ENCODE measurements at regions not wholly inside any gene's neighbourhood (a gene's known extent, or its start where the extent isn't known, plus 50 kb on each side); places are given as distances from the start of the nearest gene placed in this dataset.

DNA sequence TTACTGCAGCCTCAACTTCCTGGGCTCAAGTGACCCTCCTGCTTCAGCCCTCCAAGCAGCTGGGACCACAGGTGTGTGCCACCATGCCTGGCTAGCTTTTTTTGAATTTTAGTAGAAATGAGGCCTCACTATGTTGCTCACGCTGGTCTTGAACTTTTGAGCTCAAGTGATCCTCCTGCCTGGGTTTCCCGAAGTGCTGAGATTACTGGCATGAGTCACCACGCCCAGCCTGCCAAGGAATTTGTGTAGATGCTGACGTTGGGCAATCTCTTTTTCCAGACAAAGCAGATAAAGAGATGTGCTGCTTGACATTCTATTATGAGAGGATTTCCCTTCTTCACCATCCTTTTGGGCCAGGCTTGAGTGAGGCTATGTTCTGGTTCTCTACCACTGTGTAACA lies 254.5 kb upstream of the RPS6KA3 start:
- no peak for DNase-seq (ENCODE audit: low spot score)

DNA sequence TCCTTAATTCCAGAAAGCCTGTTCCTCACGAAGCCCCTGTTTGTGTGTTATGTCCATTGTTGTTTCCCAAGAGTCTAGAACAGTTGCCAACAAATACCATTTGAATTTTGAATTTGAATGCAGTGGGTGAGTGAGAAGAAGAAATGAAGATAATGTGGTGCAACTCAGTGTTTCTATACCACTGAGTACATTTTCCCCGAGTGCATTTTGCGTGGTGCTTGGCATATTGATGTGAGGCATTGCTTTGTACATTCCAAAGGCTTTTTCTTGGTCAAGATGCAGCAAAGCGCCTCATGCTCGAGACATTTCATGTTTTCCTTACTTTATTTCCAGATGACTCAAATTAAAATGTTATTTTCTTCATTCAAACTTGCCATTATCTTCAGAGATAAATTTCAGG lies 253.1 kb upstream of the RPS6KA3 start:
- DNase-seq (ENCODE audit: low spot score): no peak

DNA sequence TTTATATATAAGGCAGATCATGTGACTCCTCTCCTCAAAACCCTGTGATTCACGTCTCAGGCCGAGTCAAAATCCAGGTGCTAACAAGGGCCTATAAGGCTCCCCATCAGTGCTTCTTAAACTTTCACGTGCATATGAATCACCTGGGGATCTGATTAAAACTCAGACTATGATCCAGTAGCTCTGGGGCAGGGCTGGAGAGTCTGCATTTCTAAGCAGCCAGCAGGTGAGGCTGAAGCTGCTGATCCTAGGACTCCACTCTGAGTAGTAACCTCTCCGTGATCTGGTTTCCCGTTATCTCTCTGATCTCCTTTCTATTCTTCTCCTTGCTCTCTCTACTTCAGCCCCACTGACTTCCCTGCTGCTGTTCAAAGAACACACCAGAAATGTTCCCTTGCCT lies 252.4 kb upstream of the RPS6KA3 start:
- DNase-seq (ENCODE audit: low spot score): no peak

DNA sequence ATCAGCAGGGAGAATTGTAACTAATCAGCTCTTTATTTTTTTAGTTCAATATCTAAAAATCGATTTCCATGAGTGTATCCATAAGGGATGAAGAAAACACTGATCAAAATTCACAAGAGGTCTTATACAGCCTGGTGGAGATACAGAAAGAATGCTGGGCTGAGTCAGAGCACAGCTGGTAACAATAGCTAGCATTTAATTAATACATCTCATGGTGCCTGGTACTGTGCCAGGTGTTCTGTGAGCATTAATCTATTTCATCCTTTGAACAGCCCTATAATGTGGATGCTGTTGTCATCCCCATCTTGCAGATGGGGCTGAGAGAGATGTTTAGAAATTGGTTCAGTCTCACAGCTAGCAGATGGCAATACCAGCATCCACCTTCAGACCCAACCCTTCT lies 250.9 kb upstream of the RPS6KA3 start:
- DNase-seq (ENCODE audit: low spot score): no peak

DNA sequence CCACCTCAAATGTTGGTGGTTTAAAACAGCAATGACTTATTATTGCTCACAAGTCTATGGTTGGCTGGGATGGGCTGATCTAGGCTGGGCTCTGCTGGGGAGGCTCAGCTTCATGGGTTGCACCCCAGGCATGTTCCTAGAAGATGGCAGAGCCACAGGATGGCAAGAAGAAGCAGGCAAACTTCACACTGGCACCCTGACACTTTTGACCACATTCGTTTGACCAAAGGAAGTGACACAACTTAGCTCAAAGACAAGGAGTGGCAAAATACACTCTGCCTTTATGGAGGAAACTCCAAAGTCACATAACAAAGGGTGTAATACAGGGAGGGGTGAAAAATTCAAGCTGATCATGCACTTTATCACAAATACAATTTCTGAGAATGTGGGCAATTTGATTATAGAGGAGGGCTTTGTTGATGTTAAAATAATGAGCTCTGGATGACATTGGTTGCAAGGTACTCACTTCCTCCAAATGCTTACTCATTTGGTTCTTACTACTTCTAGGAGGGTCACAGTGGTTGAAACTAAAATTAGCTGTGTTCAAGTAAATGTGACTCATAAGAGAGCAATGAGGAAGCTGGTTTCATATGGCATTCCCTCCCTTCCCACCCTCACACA lies 249.2 kb upstream of the RPS6KA3 start:
- DNase-seq (ENCODE audit: low spot score): no peak

DNA sequence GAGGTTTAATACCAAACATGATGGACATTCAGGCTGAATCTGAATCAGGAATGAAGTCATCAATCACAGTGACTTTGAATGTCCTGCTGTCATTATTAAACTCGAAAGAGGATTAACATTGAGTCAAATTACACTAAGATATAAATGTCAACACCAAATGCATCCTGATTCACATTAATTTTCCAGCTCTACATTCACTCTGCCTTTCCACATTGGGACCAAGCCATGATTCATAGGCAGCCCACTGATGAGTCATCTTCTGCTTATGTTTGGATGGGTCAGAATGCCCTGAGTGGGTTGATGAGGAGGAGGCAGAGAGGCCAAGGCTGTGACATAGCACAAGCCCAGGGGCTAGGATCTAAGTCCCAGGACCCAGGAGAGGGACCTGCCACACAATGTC lies 247.6 kb upstream of the RPS6KA3 start:
- DNase-seq (ENCODE audit: low spot score): no peak

DNA sequence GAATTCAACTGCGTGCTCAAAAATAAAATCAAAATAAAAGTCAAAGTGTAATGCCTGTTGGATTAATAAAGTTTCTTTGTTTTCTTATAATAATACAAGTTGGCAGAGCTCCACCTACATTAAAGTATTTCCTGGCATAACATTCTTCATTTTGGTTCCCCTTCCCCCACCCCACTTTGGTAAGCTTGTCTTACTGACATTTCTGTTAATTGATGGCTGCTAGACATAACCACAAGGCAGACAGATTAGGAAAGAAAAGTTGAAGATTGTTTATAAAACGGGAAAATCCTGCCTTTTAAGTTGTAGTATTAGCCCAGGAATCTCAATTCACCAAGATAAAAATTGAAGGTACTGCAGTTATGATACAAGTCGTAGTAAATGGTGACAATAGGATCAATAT lies 246.5 kb upstream of the RPS6KA3 start:
- DNase-seq (ENCODE audit: low spot score): no peak

DNA sequence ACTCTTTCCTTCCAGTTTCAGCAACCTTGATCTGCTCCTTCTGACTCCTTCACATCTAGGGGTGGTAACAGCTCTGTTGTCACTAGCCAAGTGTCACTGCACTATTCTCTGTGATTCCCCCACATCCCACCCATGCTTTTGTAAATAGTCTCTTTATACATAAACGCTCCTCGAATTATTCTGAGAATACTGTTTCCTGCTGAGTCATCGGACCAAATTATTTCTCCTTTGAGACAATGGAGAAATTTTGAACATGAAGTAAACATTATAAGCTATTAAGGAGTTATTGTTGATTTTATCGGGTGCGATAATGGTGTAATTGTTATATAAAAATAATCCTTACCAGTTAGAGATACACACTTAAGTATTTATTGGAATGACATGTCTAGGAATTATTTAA lies 245.1 kb upstream of the RPS6KA3 start:
- no peak for DNase-seq (ENCODE audit: low spot score)

DNA sequence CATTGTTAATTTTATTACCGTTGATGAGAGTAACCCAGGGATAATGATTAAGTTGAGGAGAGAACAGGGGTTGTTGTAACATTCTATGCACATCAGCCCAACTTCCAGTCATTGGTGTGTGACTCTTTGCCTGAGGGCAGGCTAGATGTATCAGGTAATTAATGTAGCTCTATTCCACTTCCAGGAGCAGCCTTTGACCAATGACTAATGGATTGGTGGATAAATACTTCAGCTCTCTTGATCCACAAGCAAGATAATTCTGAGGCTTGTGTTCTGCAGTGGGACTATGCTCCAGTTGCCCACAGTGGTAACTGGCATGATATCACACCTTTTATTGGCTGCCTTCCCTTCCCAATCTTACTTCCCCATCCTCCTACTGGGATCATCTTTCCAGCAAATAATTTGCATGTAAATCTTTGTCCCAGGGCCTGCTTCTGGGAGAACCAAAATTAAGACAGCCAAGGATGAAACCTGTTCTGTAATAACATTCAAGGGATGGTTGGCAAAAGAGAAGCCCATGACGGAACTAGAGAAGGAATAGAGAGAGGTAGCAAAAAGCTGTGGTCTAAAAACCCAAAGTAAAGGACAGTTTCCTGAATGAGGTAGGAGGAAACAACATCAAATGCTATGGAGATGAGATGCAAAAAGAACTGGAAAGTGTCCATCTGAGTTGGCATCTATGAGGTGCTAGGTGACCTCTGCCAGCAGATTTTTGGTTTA lies 241.4 kb upstream of the RPS6KA3 start:
- DNase-seq (ENCODE audit: low spot score): no peak

DNA sequence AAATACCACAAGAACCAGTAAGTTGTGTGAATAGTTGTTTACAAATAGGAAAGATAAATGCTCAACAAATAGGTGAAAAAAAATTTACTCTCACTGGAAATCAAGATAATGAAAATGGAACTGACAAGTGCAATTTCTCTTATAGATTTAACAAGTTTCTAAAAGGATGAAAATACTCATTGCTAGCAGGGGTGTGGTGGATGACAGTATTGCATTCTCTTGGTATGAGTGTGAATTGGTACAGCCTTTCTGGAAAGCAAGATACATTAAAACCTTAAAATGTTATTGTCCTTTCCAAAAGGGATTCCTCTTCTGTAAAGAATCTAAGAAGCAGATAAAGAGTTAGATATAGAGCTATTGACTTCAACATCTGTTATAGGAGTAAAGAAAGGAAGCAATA lies 240.0 kb upstream of the RPS6KA3 start:
- no peak for DNase-seq (ENCODE audit: low spot score)

DNA sequence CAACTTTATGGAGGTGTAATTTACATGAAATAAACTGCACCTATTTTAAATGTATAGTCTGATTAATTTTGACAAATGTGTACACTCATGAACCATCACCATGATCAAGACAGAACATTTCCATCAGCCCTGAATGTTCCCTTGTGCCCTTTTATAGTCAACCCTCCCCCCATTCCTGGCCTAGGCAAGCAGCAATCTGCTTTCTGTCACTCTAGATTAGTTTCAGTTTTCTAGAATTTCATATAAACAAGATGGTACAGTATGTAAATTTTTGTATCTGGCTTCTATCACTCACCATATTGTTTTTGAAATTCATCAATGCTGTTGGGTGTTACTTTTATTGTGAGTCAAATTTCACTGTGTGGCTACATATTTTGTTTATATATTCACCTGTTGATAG lies 234.2 kb upstream of the RPS6KA3 start:
- no peak for DNase-seq (ENCODE audit: low spot score)

DNA sequence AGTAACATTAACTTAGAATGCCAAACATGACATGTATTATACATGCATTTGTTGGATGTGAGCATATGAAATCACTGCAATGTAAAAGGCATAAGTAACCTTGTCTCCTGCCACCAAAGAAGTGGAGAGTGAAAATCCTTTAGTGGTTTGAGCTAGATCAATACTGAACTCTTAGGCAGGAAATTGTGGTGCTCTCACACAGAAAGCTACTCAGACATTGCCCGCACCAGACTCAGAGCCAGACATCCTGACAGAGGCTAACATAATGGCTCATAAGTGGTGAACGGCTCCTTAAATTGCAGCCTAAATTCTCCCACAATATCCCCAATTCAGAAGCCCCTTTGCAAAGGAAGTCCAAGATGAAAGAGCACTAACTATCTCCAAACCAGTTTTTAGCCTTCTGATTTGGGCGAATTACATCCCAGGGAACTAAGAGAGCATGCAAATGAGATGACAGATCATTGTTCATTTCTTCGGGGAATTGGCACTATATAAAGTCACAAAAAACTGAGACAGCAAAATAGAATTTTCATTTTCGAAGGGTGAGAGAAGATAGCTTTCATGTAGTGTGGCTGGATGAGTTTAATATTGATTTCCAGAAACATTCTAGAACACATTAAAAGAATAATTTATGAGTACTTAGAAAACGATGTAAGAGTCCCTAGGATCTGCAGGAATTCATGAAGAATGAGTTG lies 233.6 kb upstream of the RPS6KA3 start:
- peak; percentile 5 for DNase-seq (ENCODE audit: low spot score)

DNA sequence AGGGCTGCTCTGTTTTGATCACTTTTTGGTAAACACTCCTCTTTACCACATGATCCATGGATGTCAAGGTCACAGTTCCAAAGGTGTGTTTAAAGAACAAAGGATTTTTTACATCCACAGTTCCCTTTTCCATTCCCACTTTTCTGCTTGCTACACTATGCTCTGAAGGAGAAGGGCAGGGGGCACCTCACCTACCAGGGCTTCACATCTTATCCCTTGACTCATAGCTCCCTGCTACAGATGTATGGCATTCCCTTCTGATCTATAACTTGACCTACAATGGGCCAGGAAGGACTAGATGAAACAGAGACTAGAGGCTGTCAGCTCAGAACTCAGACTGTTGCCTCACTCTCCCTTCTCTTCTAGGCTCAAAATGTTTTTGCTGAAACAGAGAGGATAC lies 233.1 kb upstream of the RPS6KA3 start:
- DNase-seq (ENCODE audit: low spot score): no peak

DNA sequence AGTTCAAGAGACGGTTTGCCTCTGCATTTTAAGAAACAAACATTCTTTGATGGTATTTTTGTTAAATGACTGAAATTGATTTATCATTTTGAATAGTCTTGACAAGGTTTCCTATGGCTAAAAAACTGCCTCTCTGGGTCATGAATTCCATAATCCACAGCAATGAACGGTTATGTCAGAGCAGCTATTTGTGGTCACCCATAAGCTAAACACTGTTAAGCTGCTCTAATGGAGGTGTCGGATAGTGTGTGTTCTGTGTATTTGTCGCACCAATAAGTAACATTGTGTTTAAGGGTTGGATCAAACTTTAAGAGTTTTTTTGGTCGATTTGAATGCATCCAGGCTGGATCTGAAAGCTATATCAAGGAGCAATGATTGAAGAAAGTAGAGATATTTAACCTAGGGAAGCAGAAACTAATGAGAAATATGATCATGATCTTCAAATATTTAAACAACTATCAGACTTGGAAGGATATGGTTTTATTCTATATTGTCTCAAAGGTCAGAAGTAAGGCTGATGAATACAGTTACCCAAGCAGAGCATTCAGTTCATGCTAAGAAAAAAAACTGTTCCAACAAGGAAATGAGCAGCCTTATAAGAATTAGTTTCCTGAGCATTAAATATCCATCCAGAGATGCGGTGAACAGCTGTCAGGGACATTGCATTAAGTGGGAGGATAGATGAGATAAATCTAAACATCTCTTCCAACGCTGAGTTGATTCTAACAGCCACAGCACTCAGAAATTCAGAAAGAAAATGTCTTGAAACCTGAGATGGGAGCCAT lies 232.3 kb upstream of the RPS6KA3 start:
- DNase-seq (ENCODE audit: low spot score): no peak

DNA sequence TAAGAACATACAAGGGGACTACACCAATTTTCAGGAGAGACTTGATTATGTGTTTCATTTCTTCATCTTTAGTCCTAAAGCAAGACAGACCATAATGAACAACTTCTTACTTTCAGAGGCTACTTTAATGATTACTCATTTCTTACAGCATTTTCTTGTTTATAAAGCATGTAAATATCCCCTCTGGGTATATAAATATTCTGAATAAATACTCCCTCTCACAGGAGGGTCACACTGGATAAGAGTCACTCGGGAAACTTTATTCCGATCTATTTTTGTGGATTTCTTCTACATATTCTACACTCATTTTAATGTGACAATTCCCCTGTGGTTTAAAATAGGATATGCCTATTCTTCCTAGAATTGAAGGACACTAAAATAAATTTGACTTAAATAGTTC lies 228.9 kb upstream of the RPS6KA3 start:
- no peak for DNase-seq (ENCODE audit: low spot score)

DNA sequence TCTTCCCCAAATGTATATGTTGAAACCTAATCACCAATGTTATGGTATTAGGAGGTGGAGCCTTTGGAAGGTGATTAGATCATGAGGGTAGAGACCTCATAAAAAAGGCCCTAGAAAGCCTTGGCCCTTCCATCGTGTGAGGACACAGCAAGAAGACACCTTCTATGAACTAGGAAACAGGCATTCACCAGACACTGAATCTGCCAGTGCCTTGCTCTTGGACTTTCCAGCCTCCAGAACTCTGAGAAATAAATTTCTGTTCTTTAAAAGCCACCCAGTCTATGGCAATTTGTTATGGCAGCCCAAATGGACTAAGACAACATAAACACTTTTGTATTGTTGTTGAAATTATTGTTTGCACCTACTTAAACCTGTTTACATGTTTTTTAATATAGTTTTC lies 221.8 kb upstream of the RPS6KA3 start:
- DNase-seq (ENCODE audit: low spot score): no peak

DNA sequence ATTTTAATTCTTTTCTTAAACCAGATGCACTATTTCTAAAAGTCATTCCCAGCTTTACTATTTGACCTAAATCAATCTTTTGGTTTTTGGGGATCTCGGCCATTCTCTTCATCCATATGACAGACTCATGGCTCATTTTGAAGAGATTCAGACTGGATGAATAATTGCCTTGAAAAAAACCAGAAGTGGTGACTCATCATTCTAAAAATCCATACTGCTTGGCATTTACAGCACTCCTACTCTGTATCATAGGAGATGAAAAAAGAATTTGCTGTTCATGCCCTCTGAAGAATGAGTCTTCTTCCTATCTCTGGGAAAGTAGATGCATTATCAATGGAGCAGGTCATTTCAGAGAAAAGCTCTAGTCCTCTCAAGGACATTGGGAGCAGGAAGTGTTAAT lies 220.5 kb upstream of the RPS6KA3 start:
- no peak for DNase-seq (ENCODE audit: low spot score)

DNA sequence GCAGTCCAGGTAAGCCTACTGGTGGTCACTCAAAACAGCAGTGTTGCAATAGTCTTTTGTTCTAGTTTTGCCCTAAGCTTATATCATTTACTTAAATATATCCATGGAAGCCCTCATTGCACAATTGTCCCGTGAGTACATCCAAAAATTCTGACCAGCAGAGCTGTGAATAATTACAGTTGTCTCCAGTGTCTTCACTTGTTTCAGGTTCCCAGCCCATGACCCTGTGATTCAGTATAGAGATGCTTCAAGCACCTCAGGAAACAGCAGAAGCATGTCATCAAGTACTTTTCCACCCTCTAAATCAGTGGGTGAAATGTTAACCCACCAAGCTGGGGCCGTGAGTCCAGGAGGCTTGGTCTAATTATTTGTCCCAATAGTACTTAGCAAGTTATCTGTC lies 214.9 kb upstream of the RPS6KA3 start:
- DNase-seq (ENCODE audit: low spot score): no peak

DNA sequence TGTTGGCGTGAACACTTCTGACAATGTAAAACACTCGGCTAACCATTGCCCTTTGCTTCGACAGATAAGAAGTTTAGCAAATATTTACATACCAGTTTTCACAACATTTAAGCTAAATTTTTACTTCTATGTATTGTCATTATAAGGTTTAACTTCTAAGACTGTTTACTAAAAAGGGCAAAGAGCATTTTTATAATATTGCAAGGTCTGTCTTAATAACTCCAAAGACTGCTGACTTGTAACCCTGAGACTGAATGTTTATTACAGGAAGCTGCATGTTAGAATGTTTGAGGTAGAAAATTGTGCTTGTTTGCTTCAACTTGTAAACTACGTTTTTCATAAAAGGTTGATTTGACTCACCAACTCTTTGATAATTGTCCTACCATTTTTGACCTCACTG lies 213.2 kb upstream of the RPS6KA3 start:
- no peak for DNase-seq (ENCODE audit: low spot score)

DNA sequence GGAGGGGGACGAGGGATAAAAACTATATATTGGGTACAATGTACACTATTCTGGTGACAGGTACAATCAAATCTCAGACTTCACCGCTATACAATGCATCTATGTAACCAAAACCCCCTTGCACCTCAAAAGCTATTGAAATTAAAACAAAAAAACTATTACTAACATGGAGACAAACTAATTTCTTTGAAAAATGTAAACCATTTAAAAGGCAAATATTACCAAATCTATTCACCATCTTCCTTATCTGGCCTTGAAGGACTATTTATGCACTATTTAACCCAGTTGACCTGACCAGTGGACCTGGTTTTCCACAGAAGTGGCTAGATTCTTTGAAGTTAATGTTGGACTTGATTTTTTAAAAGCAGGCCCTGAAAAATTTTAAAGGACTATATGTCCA lies 212.3 kb upstream of the RPS6KA3 start:
- DNase-seq (ENCODE audit: low spot score): no peak

DNA sequence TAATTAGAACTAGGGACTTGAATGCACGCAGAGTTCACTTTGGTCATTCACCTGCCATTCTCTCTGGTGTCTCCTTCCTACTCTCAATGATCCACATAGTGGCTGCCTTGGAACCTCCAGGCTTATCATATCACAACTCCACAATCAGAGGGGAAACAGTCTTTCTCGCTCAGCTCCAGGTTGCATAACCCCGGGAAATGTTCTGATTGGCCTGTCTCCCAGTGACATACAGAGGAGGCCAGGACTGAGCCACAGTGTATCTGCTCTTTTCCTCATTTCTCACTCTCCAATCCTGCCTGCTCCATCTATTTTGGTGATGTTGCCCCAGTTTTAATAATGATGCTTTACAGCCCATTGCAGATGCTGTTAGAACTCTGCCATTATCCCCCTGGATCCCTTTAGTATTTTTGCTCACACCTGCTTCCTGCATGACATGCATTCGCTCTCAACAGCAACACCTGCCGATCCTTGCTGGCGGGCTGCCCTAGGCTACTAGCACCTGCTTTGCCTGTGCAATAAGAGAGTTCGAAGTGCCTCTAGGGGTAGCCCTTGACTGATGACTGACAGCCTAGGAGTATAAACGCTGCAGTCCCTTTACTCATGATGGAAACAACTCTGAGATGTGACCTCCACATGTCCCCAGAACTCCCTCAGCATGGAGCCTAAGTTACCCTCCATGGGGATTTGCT lies 211.3 kb upstream of the RPS6KA3 start:
- no peak for DNase-seq (ENCODE audit: low spot score)

DNA sequence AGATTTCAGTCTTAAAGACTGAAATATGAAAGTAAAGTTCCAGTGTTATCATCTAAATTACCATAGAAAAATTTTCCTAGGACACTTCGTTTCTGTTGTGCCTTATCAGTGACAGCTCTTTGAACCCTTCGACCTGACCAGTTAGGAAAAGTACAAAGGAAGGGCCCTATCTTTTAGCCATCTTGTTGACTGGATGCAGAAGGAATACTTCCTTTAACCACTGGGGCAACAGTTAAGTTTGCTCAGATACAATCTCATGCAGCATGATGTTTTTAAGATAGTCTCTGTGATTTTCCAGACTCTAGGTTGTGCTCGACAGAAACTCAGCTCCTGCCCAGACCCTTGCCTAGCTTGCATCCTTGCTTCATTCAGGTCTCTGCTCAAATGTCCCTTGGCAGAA lies 210.5 kb upstream of the RPS6KA3 start:
- DNase-seq (ENCODE audit: low spot score): no peak
